Ovary (tissue), 7 donors: ENCODE measurements at regions not wholly inside any gene's neighbourhood (a gene's known extent, or its start where the extent isn't known, plus 50 kb on each side); places are given as distances from the start of the nearest gene placed in this dataset.

Source experiments
- DNase-seq, 5 donors: peaks; one replicate each; pipeline ENCODE4 v3.0.0-alpha.2; 2019 to 2020
- H3K27ac ChIP-seq, 2 donors: fragments of 200-600 bp; one replicate each; pipeline versions ENCODE4 v1.5.1 to v1.8.0; 2019 to 2022
- H3K27me3 ChIP-seq: fragments of 200-600 bp; one replicate; pipeline ENCODE4 v1.8.0; 2022
- H3K36me3 ChIP-seq: fragments of 200-600 bp; sonication (generic); one replicate; pipeline ENCODE4 v1.5.1; 2019
- H3K4me1 ChIP-seq: one replicate; pipeline ENCODE4 v1.8.1; 2013; ENCODE audit warnings: mild to moderate bottlenecking, moderate library complexity; ENCODE audit not compliant: insufficient read depth
- H3K4me3 ChIP-seq: fragments of 200-600 bp; sonication (generic); one replicate; pipeline ENCODE4 v1.5.1; 2017
- H3K9me3 ChIP-seq, 2 donors: fragments of 200-600 bp in 1 of 2; sonication (generic) in 1 of 2; one replicate each; pipeline versions ENCODE4 v1.5.1 to v1.8.1; 2013 to 2019; ENCODE audit warnings: mild to moderate bottlenecking in 1 of 2, moderate library complexity in 1 of 2
- EP300 ChIP-seq: sonication (generic); formaldehyde crosslinking; IDR thresholded peaks from one replicate; pipeline ENCODE4 v1.6.1; 2017; ENCODE audit warnings: antibody characterized with exemption
- POLR2A ChIP-seq: fragments of 450-650 bp; IDR thresholded peaks from one replicate; pipeline ENCODE4 v1.6.1; 2017; ENCODE audit warnings: antibody characterized with exemption, mild to moderate bottlenecking, moderate library complexity
- WGBS, 3 donors: extraction: QIAGEN DNeasy Blood & Tissue Kit in 1 of 3; methylation state at CpG; one replicate each; pipeline versions ENCODE4 v1.1.5 to v1.1.7; 2013 to 2017; 5-methylcytosine and 5-hydroxymethylcytosine counted together
- intact Hi-C, 4 donors: fragments of 100-400 bp; cut with DNase I; formaldehyde crosslinking; loops; one replicate each; pipeline versions ENCODE4 v1.11.0 to v1.15.1; 2022 to 2023
- TF ChIP-seq, protein P1 (sequence below), 3 donors: fragments of 450-650 bp in 2 of 3; fragments of 200-600 bp in 1 of 3; IDR thresholded peaks; one replicate each; pipeline versions ENCODE4 v1.5.1 to v1.8.0; 2016 to 2022; ENCODE audit warnings: antibody characterized with exemption in 3 of 3, mild to moderate bottlenecking in 1 of 3
- donor health status: DM: no; HTN: no; CAD: no; lungs with moderate emphysema.
- donor health status: DM: no; HTN: no; CAD: no.
- donor health status: Bipolar disorder and iron deficiency.
- donor health status: DM: no; HTN: no; CAD: no.
- donor health status: DM: yes; HTN: yes; CAD: no.

DNA sequence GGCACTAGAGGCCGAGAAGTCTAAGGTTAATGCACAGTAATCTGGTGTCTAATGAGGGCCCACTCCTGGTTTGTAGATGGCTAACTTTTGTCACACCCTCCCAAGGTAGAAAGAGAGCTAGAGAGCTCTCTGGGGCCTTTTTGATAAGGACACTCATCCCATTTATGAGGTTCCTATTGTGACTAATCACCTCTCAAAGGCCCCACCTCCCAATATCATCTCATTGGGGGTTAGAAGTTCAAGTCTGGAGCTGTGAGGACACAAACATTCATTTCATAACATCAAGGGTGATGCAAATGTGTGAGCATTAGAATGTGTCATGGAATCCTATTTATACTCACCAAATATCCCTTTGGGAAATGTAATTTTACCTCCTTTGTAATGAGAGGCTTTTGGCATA lies 79.2 kb upstream of the SLC10A2 start:
- Histone ChIP-seq H3K36me3 (no peaks in the 10 kb centered on the region), H3K9me3 (no peaks in the 10 kb centered on the region), H3K4me3 (no peak overlapping the region), H3K27me3 (no peaks in the 10 kb centered on the region), H3K4me1 (no peaks in the 10 kb centered on the region), H3K27ac (no peak overlapping the region)
- 73 to 83% (median 78%) methylated on average over 1 of the region's 1 CpG for WGBS, 3 donors
- DNase-seq: no peak
- TF ChIP-seq EP300 (no peak), POLR2A (no peak)
- TF ChIP-seq, protein P1, sequence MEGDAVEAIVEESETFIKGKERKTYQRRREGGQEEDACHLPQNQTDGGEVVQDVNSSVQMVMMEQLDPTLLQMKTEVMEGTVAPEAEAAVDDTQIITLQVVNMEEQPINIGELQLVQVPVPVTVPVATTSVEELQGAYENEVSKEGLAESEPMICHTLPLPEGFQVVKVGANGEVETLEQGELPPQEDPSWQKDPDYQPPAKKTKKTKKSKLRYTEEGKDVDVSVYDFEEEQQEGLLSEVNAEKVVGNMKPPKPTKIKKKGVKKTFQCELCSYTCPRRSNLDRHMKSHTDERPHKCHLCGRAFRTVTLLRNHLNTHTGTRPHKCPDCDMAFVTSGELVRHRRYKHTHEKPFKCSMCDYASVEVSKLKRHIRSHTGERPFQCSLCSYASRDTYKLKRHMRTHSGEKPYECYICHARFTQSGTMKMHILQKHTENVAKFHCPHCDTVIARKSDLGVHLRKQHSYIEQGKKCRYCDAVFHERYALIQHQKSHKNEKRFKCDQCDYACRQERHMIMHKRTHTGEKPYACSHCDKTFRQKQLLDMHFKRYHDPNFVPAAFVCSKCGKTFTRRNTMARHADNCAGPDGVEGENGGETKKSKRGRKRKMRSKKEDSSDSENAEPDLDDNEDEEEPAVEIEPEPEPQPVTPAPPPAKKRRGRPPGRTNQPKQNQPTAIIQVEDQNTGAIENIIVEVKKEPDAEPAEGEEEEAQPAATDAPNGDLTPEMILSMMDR (IDR thresholded peaks at IDR 0.05): no peak
- intact Hi-C loops: no loop called here

DNA sequence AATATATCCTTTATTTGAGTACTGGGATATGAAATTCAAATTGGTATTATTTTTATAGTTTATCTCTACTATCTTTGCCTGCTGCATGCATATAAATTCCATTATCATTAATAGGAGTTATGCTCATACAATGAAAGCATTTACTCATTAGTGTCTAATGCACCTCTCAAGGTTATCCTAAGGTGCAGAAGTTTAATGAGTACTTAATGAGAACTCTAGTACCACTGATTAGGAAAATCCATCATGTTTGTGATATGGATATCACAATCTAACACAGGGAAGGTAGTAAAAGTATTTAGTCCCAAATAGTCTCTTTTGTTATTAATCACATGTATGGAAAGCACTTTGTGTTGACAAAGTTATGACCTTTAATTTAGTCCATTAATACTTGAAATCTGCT lies 77.2 kb upstream of the SLC10A2 start:
- no peak overlapping the region for H3K27ac ChIP-seq
- intact Hi-C loops: no loop called here
- H3K36me3 ChIP-seq: no peaks in the 10 kb centered on the region
- no peaks in the 10 kb centered on the region for H3K4me1 ChIP-seq
- TF ChIP-seq, protein P1 (IDR thresholded peaks at IDR 0.05): no peak
- TF ChIP-seq POLR2A (no peak), EP300 (no peak)
- H3K9me3 ChIP-seq: no peaks in the 10 kb centered on the region
- H3K4me3 ChIP-seq: no peak overlapping the region
- H3K27me3 ChIP-seq: no peaks in the 10 kb centered on the region
- DNase-seq: no peak

DNA sequence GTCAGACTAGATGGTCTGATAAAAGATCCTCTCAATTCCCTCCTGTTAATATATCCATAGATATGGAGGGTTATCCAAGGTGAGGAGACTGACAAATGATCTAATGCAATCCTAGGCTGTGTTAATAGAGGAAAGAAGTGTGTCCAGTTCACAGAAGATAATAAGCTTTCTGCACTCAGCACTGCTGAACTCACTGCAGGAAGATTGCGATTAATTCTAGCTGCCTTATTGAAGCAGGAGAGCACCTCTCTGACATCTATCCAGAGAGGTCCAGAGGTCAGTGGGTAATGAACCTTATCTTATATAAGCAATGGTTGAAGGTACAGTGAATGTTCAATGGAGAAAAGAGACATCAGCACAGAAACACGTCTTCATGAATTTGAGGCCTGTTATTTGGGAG lies 75.9 kb upstream of the SLC10A2 start:
- Histone ChIP-seq H3K4me1 (no peaks in the 10 kb centered on the region), H3K9me3 (no peaks in the 10 kb centered on the region), H3K36me3 (no peaks in the 10 kb centered on the region), H3K4me3 (no peak overlapping the region), H3K27ac (no peak overlapping the region), H3K27me3 (no peaks in the 10 kb centered on the region)
- TF ChIP-seq, protein P1 (IDR thresholded peaks at IDR 0.05): no peak
- no peak for TF ChIP-seq EP300
- TF ChIP-seq POLR2A: no peak
- 68 to 82% (median 71%) methylated on average over 2 of the region's 2 CpGs for WGBS, 3 donors
- intact Hi-C loops: no loop called here
- DNase-seq: no peak

DNA sequence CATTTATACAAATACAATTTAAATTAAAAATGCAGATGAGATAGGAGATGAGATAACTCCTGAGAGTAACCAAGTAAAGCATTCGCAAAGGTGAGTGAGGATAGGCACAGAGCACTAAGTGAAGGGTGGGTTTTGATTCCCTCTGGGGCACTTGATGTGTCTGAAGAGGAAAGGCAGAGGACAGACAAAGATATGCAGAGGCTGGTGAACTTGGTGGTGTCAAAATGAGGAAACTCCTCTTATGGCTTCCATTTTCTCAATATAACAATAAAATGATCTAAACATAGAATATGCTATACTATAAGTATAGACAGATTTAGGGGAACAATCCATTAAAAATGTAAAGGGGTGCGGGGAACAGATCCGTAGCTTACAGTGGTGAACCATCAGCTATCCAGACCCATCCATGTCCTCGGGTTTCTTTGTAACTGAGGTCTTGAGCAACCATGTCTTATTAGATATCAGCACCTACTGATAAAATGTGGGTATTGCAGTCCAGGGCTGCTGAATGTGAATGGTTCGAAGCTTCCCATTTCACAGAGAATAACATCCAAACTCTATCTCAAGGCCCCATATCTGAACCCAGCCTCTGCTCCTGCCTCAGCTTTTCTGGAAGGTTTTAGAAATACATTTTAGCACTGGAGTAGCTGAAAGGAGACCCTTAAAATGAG lies 73.9 kb upstream of the SLC10A2 start:
- H3K4me3 ChIP-seq: no peak overlapping the region
- 74 to 79% (median 78%) methylated on average over 5 of the region's 5 CpGs for WGBS, 3 donors
- H3K9me3 ChIP-seq: no peaks in the 10 kb centered on the region
- no peak for DNase-seq
- intact Hi-C loops: no loop called here
- TF ChIP-seq POLR2A: no peak
- TF ChIP-seq, protein P1 (IDR thresholded peaks at IDR 0.05): no peak
- TF ChIP-seq EP300: no peak
- no peak overlapping the region for H3K27ac ChIP-seq
- no peaks in the 10 kb centered on the region for H3K4me1 ChIP-seq
- H3K36me3 ChIP-seq: no peaks in the 10 kb centered on the region
- no peaks in the 10 kb centered on the region for H3K27me3 ChIP-seq
